Body of pancreas (tissue), 4 donors: ENCODE measurements at regions not wholly inside any gene's neighbourhood (a gene's known extent, or its start where the extent isn't known, plus 50 kb on each side); places are given as distances from the start of the nearest gene placed in this dataset.
A peak's percentile ranks its signal among the peaks of the same experiment; 100 is the strongest.

Experiments
- ATAC-seq: fragments of 150-250 bp; one replicate; pipeline ENCODE4 v1.9.1; 2016
- DNase-seq, 4 donors: peaks; one replicate each; pipeline ENCODE4 v3.0.0-alpha.2; 2019
- H3K27ac ChIP-seq, 4 donors: fragments of 200-600 bp; sonication (generic); 1 replicate in 3 of 4; 2 replicates in 1 of 4; pipeline versions ENCODE4 v1.5.1 to v1.6.1; 2016 to 2019; ENCODE audit warnings: mild to moderate bottlenecking in 1 of 4, mixed read lengths in 1 of 4, moderate library complexity in 1 of 4
- H3K27me3 ChIP-seq, 2 donors: fragments of 200-600 bp; sonication (generic); one replicate each; pipeline ENCODE4 v1.6.0; 2016; ENCODE audit warnings: mild to moderate bottlenecking in 1 of 2
- H3K36me3 ChIP-seq, 2 donors: fragments of 200-600 bp; sonication (generic); replicated peaks in 1 of 2; 2 replicates each; pipeline ENCODE4 v1.5.1; 2016; ENCODE audit warnings: low read depth in 2 of 2; ENCODE audit not compliant: insufficient read depth in 1 of 2
- H3K4me1 ChIP-seq: fragments of 200-600 bp; sonication (generic); one replicate; pipeline ENCODE4 v1.6.0; 2016
- H3K4me3 ChIP-seq, 2 donors: fragments of 200-600 bp; sonication (generic); 1 replicate in 1 of 2; 2 replicates in 1 of 2; pipeline ENCODE4 v1.5.1; 2016 to 2019
- H3K9me3 ChIP-seq, 3 donors: fragments of 200-600 bp; sonication (generic); 1 replicate in 2 of 3; 2 replicates in 1 of 3; pipeline ENCODE4 v1.5.1; 2016
- CTCF ChIP-seq, 7 experiments: fragments of 450-650 bp in 4 of 7; fragments of 200-600 bp in 3 of 7; sonication (generic) in 3 of 7; IDR thresholded peaks; one replicate each; pipeline ENCODE4 v1.5.1; 2016 to 2019; ENCODE audit warnings: antibody characterized with exemption in 7 of 7
- POLR2A ChIP-seq, 3 donors: fragments of 450-650 bp; IDR thresholded peaks; one replicate each; pipeline ENCODE4 v1.6.1; 2016; ENCODE audit warnings: antibody characterized with exemption in 3 of 3, mild to moderate bottlenecking in 2 of 3
- WGBS, 2 donors: methylation state at CpG; one replicate each; pipeline ENCODE4 v1.1.5; 2017; 5-methylcytosine and 5-hydroxymethylcytosine counted together
- intact Hi-C: fragments of 100-400 bp; cut with DNase I; formaldehyde crosslinking; loops from one replicate; pipeline ENCODE4 v1.15.1; 2023

GRCh38 chr5:74113196-74113540 lies 487.2 kb downstream of the ARHGEF28 start:
- WGBS, 2 donors = 33 to 51% methylated on average over 1 of the region's 1 CpG
- intact Hi-C loops = no loop called here
- no peaks in the 10 kb centered on the region for H3K4me1 ChIP-seq

GRCh38 chr5:74112372-74113195 lies 486.6 kb downstream of the ARHGEF28 start:
- Histone ChIP-seq H3K27me3 (no peaks in the 10 kb centered on the region), H3K4me3 (no peak overlapping the region), H3K27ac (no peak overlapping the region), H3K4me1 (no peaks in the 10 kb centered on the region), H3K9me3 (no peaks in the 10 kb centered on the region), H3K36me3 (no peaks in the 10 kb centered on the region)
- 86 to 87% methylated on average over 3 of the region's 3 CpGs for WGBS, 2 donors
- intact Hi-C loops = no loop called here
- TF ChIP-seq POLR2A (IDR thresholded peaks at IDR 0.05) (no peak), CTCF (IDR thresholded peaks at IDR 0.05) (no peak)
- ATAC-seq = no peak
- DNase-seq = no peak

More at GRCh38 chr5:74113196-74113540, 487.2 kb downstream of the ARHGEF28 start:
- Histone ChIP-seq H3K27ac (no peak overlapping the region), H3K9me3 (no peaks in the 10 kb centered on the region), H3K4me3 (no peak overlapping the region), H3K27me3 (no peaks in the 10 kb centered on the region), H3K36me3 (no peaks in the 10 kb centered on the region)
- no peak for DNase-seq
- no peak for TF ChIP-seq POLR2A (IDR thresholded peaks at IDR 0.05)
- ATAC-seq = no peak

- no peaks in the 10 kb centered on the region for H3K36me3 ChIP-seq
- H3K27ac ChIP-seq = no peak overlapping the region
- TF ChIP-seq POLR2A (IDR thresholded peaks at IDR 0.05) (no peak), CTCF (IDR thresholded peaks at IDR 0.05) (no peak)
- 79 to 82% methylated on average over 2 of the region's 2 CpGs for WGBS, 2 donors
- H3K4me3 ChIP-seq = no peak overlapping the region
- ATAC-seq (no peak), DNase-seq (no peak)
- no peaks in the 10 kb centered on the region for H3K4me1 ChIP-seq
- H3K9me3 ChIP-seq = no peaks in the 10 kb centered on the region
- intact Hi-C loops = no loop called here
- H3K27me3 ChIP-seq = no peaks in the 10 kb centered on the region
These were observed 485.8 kb downstream of the ARHGEF28 start for GRCh38 chr5:74111764-74112163.

GRCh38 chr5:74109344-74109743 lies 483.3 kb downstream of the ARHGEF28 start:
- DNase-seq (no peak), ATAC-seq (no peak)
- no peaks in the 10 kb centered on the region for H3K27me3 ChIP-seq
- H3K4me3 ChIP-seq = no peak overlapping the region
- no peaks in the 10 kb centered on the region for H3K36me3 ChIP-seq
- H3K9me3 ChIP-seq = no peaks in the 10 kb centered on the region
- WGBS, 2 donors = 82 to 84% methylated on average over 4 of the region's 4 CpGs
- peaks cover 11% of the 10 kb centered on the region for H3K4me1 ChIP-seq
- TF ChIP-seq POLR2A (IDR thresholded peaks at IDR 0.05) = no peak
- TF ChIP-seq CTCF (IDR thresholded peaks at IDR 0.05) = no peak
- intact Hi-C loops = no loop called here
- H3K27ac ChIP-seq = no peak overlapping the region

GRCh38 chr5:74107899-74108298 lies 481.9 kb downstream of the ARHGEF28 start:
- DNase-seq = peak in 1 of 4 donors; percentile 9
- ATAC-seq = no peak
- TF ChIP-seq POLR2A (IDR thresholded peaks at IDR 0.05) (no peak), CTCF (IDR thresholded peaks at IDR 0.05) (no peak)
- H3K27me3 ChIP-seq = no peaks in the 10 kb centered on the region
- no peaks in the 10 kb centered on the region for H3K36me3 ChIP-seq
- intact Hi-C loops = no loop called here
- H3K9me3 ChIP-seq = no peaks in the 10 kb centered on the region
- peaks cover 15% of the 10 kb centered on the region for H3K4me1 ChIP-seq
- no peak overlapping the region for H3K27ac ChIP-seq
- no peak overlapping the region for H3K4me3 ChIP-seq
